ENCODE measurements at regions not wholly inside any gene's neighbourhood (a gene's known extent, or its start where the extent isn't known, plus 50 kb on each side); places are given as distances from the start of the nearest gene placed in this dataset.

- TF ChIP-seq CTCF (IDR thresholded peaks at IDR 0.05) (no peak), TCF7L2 (IDR thresholded peaks at IDR 0.05; ENCODE audit: low read depth, low read length) (no peak), SIN3A (IDR thresholded peaks at IDR 0.05; ENCODE audit: borderline replicate concordance, insufficient read depth, low read depth, low read length) (no peak), REST (IDR thresholded peaks at IDR 0.05; ENCODE audit: insufficient read depth in 1 of 2, low read depth in 2 of 2, low read length in 1 of 2) (no peak), POLR2AphosphoS5 (IDR thresholded peaks at IDR 0.05; ENCODE audit: low read depth, low read length) (no peak)
- no peak overlapping the region for H3K27ac ChIP-seq (ENCODE audit: low read length)
- CTCF ChIA-PET: no interaction called here
- no peak for ATAC-seq
- in situ Hi-C loops (cut with HindIII; ENCODE audit: low pct_unique_long_range_greater_than_20kb, low sequenced_read_pairs): no loop called here
- no peaks in the 10 kb centered on the region for H3K9me3 ChIP-seq (ENCODE audit: control insufficient read depth, insufficient read depth, low read depth, low read length)
- H3K4me1 ChIP-seq (ENCODE audit: control insufficient read depth, insufficient read depth, low read length): no peaks in the 10 kb centered on the region
- no TSS peak for BruUV-seq (replicated peaks)
- POLR2A ChIA-PET: no interaction called here
- DNase-seq (ENCODE audit: low read depth, low spot score): no peak
- H3K27me3 ChIP-seq (ENCODE audit: control insufficient read depth, insufficient read depth, low read length): no peaks in the 10 kb centered on the region
- no peaks in the 10 kb centered on the region for H3K36me3 ChIP-seq (ENCODE audit: control insufficient read depth, insufficient read depth, low read length)
- no peak overlapping the region for H3K4me3 ChIP-seq (ENCODE audit: low read depth in 2 of 2, low read length in 2 of 2)
- intact Hi-C loops (cut with micrococcal nuclease; ENCODE audit: unreplicated experiment): no loop called here
Observed at GRCh38 chr9:80062567-80062966, 490.8 kb downstream of the TLE4 start.

GRCh38 chr9:80061940-80062339, 490.2 kb downstream of the TLE4 start:
- no peak for TF ChIP-seq SIN3A (IDR thresholded peaks at IDR 0.05; ENCODE audit: borderline replicate concordance, insufficient read depth, low read depth, low read length)
- no peak for TF ChIP-seq TCF7L2 (IDR thresholded peaks at IDR 0.05; ENCODE audit: low read depth, low read length)
- TF ChIP-seq CTCF (IDR thresholded peaks at IDR 0.05): no peak
- no peak for TF ChIP-seq POLR2AphosphoS5 (IDR thresholded peaks at IDR 0.05; ENCODE audit: low read depth, low read length)
- TF ChIP-seq REST (IDR thresholded peaks at IDR 0.05; ENCODE audit: insufficient read depth in 1 of 2, low read depth in 2 of 2, low read length in 1 of 2): no peak
- no TSS peak for BruUV-seq (replicated peaks)
- ChIA-PET CTCF (no interaction called here), POLR2A (no interaction called here)
- Histone ChIP-seq H3K27me3 (ENCODE audit: control insufficient read depth, insufficient read depth, low read length) (no peaks in the 10 kb centered on the region), H3K27ac (ENCODE audit: low read length) (no peak overlapping the region), H3K36me3 (ENCODE audit: control insufficient read depth, insufficient read depth, low read length) (no peaks in the 10 kb centered on the region), H3K4me3 (ENCODE audit: low read depth in 2 of 2, low read length in 2 of 2) (no peak overlapping the region), H3K4me1 (ENCODE audit: control insufficient read depth, insufficient read depth, low read length) (no peaks in the 10 kb centered on the region), H3K9me3 (ENCODE audit: control insufficient read depth, insufficient read depth, low read depth, low read length) (no peaks in the 10 kb centered on the region)
- DNase-seq (ENCODE audit: low read depth, low spot score) (no peak), ATAC-seq (no peak)
- in situ Hi-C loops (cut with HindIII; ENCODE audit: low pct_unique_long_range_greater_than_20kb, low sequenced_read_pairs) (no loop called here), intact Hi-C loops (cut with micrococcal nuclease; ENCODE audit: unreplicated experiment) (no loop called here)

All from Panc1 (cell line).